GM19372 (cell line): ENCODE measurements at regions not wholly inside any gene's neighbourhood (a gene's known extent, or its start where the extent isn't known, plus 50 kb on each side); places are given as distances from the start of the nearest gene placed in this dataset.
"Not testable (repeated sequence)": the region's sequence is repeated elsewhere in the genome, so short reads cannot be mapped to it uniquely, and the experiment has no call there.

Source experiments
- ATAC-seq: cut with Tn5 transposase; IDR thresholded peaks from one replicate; pipeline ENCODE4 v1.9.1; 2021; ENCODE audit warnings: mild to moderate bottlenecking, low read depth, moderate library complexity; ENCODE audit not compliant: unreplicated experiment

DNA sequence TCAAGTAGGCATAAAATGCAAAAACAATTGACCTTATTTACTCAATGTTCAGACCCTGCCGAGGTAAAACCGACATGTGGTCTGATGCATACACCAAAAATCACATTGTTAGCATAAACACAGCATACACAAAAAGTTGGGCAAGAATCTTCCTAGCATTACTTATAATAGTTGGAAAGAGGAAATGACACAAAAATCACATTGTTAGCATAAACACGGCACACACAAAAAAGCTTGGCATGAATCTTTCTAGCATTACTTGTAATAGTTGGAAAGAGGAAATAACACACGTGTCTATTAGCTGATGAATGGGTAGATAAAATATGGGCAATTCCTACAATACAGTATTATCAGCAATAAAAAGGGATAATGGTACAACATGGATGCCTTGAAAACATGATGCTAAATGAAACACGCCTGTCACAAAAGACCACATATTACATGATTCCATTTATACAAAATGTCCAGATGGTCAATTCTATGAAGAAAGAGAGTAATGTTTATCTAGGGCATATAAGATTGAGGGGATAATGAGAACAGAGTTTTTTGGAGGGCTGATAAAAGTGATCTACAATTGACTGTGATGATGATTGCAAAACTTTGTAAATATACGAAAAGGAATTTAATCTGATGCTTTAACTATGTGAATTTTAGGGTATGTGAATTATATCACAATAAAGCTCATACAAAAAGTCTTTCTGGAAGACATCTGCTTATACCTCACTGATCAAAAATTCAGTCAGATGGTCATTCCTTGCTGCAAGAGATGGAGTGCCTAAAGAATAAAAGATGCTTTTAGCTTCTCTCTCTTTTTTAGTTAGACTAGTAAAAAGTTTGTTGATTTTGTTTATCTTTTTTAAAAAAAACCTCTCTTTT lies 1019.5 kb upstream of the CITED2 start:
- ATAC-seq: no peak

GRCh38 chr6:140388815-140389214 lies 1014.4 kb upstream of the CITED2 start:
- no peak for ATAC-seq

GRCh38 chr6:140388192-140388802 lies 1013.8 kb upstream of the CITED2 start:
- ATAC-seq: no peak

GRCh38 chr6:140385679-140386078 lies 1011.2 kb upstream of the CITED2 start:
- ATAC-seq: no peak

DNA sequence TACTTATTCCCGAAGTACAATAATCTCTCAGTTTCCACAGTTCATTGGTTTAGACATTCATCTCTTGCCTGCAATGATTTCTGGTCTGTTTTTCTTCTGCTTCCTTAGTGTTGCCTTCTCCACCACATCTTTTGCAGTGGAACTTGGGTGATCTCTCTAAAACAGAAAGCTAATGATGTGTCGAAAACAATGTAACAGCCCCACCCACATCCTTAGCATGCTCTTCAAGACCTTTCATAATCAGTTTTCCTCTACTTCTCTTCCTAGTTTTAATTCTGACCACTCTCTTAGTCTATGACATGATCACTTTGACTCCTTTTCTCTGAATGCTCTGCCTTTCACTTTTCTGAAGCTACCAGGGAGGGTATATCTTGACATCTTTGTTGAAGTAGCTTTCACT lies 1007.9 kb upstream of the CITED2 start:
- no peak for ATAC-seq

- no peak for ATAC-seq
These were observed 1006.2 kb upstream of the CITED2 start for GRCh38 chr6:140380427-140381218.

- ATAC-seq: no peak
These were observed 1005.5 kb upstream of the CITED2 start for GRCh38 chr6:140379919-140380318.

DNA sequence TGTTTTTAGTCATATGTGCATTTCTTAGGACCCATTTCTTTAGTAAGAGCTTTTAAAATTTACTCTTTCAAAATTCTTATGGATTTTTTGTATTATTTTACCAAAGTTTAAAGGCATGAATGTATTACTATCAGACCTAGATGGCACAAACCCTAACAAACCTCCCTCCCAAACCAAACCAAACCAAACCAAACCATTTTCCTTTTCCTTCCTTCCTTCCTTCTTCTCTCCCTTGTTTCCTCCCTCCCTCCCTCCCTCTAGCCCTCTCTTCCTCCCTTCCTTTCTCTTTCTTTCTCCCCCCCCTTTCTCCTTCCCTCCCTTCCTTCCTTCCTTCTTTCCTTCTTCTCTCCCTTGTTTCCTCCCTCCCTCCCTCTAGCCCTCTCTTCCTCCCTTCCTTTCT lies 1001.8 kb upstream of the CITED2 start:
- ATAC-seq: no peak

DNA sequence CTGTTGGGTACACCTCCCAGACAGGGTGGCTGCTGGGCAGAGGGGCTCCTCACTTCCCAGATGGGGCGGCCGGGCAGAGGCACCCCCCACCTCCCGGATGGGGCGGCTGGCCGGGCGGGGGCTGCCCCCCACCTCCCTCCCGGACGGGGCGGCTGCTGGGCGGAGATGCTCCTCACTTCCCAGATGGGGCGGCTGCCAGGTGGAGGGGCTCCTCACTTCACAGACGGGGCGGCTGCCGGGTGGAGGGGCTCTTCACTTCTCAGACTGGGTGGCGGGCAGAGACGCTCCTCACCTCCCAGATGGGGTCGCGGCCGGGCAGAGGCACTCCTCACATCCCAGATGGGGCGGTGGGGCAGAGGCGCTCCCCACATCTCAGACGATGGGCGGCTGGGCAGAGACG lies 999.3 kb upstream of the CITED2 start:
- ATAC-seq: not testable (repeated sequence)

DNA sequence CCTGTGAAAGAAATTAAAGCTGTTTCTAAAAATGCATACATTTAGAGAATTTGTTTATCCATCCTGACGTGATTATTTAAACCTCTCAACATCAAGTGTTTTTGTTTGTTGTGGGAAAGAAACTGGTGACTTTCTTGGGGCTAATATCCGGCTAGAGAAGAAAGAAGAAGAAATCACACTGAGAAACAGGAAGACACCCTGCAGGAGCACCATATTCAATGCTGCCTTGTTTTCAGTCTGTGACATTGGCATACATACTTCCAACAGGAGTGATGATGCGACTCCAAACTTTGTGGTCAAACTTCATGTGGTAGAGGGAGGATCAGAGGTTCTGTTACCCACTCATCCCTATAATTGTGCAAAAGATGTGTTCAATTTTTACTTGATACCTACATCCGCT lies 997.6 kb upstream of the CITED2 start:
- ATAC-seq: no peak

GRCh38 chr6:140370976-140371870 lies 996.8 kb upstream of the CITED2 start:
- ATAC-seq: no peak

DNA sequence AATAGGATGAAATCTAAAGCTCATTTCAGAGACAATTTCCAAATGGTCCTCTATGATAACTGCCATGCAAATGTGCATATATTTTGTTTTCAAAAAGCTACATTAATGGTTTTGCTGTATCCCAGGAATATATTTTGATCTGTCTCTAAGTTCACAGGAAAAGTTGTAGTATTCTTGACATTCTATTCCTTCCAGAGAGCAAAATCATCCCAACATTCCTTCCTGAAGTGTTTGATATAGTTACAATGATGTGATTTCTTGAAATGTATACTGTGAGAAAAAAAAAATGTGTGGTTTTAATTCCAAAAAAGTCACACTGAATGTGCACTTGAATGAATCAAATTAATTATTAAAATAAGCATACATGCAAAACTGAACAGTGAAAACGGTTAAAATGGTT lies 996.0 kb upstream of the CITED2 start:
- ATAC-seq: no peak

DNA sequence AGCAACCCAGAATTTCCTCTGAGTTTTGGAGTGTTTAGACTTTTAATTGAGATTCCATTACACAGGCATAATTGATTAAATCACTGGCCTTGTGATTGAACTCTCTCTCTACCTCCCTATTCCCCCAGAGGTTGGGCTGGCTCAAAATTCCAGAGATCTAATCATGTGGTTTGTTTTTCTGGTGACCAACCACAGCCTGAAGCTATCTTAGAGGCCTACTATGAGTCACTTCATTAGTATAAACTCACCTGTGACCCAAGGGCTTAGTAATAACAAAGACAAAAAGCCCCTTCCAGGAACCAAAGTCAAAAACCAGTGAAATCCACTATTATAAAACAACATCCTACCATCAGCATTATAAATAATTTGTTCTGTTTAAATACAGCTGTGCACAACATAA lies 992.5 kb upstream of the CITED2 start:
- no peak for ATAC-seq

- no peak for ATAC-seq
These were observed 990.5 kb upstream of the CITED2 start for GRCh38 chr6:140364916-140365315.

DNA sequence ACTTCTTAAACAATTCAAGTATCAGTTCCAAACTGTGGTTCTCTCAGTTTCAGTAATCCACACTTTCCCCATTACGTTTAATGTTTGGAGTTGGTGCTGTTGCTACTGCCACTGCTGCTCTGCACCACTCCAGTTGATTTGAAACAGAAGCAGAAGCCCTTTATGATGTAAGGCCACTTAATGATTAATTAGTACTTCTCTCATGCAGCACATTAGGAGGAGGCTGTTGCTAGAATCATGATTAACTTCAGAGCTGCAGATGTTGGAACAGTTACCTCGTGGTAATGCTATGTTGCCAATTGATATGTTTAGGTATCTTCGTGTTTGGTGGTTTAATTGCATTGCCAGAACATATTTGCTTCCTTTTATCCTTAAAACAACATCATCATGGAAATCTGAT lies 986.2 kb upstream of the CITED2 start:
- ATAC-seq: no peak

GRCh38 chr6:140355476-140355875 lies 981.0 kb upstream of the CITED2 start:
- no peak for ATAC-seq

- no peak for ATAC-seq
These were observed 979.8 kb upstream of the CITED2 start for GRCh38 chr6:140354296-140354695.

- no peak for ATAC-seq
These were observed 979.1 kb upstream of the CITED2 start for GRCh38 chr6:140353536-140353935.

DNA sequence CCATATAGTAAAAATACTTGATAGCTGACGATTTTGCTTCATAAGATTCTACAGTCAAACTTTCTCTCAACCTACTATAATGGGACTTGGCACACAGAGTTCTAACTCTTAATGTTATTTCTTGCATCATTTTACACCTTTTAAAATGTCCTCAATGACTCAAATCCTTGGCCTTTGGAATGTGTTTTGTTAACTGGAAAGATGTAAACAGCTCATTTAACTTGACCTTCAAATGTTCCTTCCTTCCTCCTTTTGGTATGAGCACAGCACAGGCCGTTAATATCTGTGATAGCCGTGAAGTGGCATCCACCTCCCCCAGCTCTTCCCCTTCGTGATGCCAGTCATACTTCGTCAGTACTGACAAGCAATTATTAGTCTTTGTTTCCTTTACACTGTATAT lies 972.0 kb upstream of the CITED2 start:
- ATAC-seq: no peak

DNA sequence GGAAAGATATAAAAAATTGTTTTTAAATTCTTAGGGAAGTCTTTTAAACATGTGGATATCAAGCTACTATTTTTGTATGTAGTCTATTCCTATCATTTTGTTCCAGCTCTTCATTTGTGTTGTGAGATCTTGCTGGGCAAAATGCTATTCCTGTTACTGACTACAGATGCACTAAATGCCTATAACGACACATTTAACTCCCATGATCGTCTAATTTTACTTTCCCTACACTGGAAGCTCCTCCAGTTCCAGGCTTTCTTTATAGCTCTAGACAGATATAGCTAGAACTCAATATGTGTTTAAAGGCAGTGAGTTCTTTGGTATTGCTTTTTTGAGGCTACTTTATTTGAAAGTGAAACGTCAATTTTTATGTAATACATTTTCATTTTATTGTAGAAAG lies 971.5 kb upstream of the CITED2 start:
- ATAC-seq: no peak
